ENCODE measurements at regions not wholly inside any gene's neighbourhood (a gene's known extent, or its start where the extent isn't known, plus 50 kb on each side); places are given as distances from the start of the nearest gene placed in this dataset.

- DNase-seq (ENCODE audit: low spot score), result no peak
These were observed 52.5 kb upstream of the PDE8B start for GRCh38 chr5:77157732-77158532.

GRCh38 chr5:77156379-77156778 is 54.1 kb upstream of the PDE8B start:
- DNase-seq (ENCODE audit: low spot score), result no peak

- no peak for DNase-seq (ENCODE audit: low spot score)
These were observed 55.2 kb upstream of the PDE8B start for GRCh38 chr5:77155179-77155785.

- DNase-seq (ENCODE audit: low spot score), result no peak
These were observed 58.0 kb upstream of the PDE8B start for GRCh38 chr5:77152441-77152840.

DNA sequence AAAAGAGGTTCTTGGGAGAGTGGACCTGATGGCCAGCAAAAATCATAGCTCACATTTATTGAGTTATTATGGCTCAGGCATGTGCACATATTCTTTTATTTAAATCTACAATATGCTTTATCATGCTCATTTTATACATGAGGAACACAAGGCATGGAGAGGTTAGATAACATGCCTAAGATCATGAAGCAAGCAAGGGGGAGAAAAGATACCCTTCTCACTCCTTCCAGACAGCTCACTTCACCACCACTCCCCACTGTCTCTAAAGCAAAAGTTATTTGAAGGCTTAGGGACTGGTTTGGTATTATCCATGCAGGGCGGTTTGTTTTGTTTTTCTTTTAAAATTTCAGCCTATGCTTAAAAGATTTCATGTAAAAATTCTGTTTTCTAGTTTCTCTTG is 59.0 kb upstream of the PDE8B start:
- DNase-seq (ENCODE audit: low spot score), result no peak

- DNase-seq (ENCODE audit: low spot score), result no peak
These were observed 59.8 kb upstream of the ZBED3 start for GRCh38 chr5:77146896-77147295.

DNA sequence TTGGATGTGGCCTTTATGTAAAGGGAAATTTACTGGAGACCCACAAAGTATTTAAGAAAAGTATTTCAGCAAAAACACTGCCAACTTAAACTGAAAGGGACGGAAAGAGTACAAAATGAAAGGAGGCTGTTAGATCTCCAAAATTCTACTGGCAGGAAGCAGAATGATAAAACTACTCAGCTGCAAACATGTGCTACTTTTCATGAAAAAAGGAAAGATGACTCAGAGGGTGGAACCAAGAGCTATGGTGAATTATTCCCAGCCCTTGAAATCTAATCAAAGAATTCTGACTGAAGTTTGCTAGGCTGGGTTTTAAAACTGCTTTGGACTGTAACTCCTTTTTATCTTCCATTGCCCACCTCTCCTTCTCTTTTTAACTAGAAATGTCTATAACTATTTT is 58.6 kb upstream of the ZBED3 start:
- peak; percentile 11 for DNase-seq (ENCODE audit: low spot score)

GRCh38 chr5:77144837-77145139 is 57.7 kb upstream of the ZBED3 start:
- DNase-seq (ENCODE audit: low spot score), result no peak

DNA sequence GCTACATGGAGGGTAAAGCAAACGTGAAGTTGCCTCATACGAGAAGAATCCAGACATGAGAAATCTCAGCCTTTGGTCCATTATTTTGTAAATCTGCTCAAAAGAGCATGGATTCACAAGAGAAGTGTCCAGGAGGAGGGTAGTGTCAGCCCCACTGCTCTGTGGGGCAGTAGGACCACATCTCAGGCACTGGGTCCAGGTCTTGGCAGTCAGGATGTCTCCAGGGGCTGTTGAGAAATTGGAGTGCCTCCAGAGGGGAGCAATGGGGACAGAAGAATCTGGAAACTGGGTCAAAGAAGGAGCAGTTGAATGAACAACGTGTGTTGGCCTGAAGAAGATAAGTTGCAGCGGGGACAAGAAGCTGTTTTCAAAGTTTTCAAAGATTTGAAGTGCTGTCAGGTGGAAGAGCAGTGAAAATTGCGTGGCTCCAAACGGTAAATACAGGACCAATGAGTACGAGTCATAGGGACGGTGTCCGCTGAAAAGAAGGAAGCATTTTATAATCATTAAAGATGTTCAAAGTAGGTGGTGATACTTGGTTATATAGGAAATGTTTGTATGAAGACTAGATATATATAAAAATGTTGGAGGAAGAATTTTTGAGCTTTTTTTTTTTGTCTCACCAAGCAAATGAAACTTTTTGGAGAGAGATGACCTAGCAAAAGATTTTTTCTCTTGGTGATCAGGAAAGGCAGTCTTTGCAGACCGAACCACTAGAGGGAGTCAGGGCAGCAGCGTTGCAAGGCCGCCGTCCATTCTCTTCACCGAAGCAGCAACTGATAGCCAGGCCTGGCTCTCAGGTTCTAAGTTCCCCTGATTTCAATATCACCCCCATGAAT is 57.1 kb upstream of the ZBED3 start:
- DNase-seq (ENCODE audit: low spot score), result peak; percentile 76

DNA sequence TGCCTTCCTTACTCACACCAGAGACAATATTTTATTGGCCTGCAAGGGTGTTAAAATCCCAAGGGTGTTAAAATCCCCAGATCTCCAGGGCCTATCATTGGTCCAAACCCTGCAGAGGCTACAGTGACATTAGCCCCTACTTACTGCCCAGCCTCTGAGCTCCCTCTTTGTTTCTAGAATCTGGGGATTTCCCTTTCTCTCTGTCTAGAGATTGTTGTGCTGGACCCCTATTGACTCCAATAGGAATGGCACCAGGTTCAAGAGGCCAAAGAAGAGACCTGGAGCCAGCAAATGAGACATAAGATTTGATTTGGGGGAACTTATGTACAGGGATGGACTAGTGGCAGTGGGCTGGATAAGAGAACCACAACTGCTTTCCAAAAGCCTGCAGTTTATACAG is 53.3 kb upstream of the ZBED3 start:
- DNase-seq (ENCODE audit: low spot score), result no peak

DNA sequence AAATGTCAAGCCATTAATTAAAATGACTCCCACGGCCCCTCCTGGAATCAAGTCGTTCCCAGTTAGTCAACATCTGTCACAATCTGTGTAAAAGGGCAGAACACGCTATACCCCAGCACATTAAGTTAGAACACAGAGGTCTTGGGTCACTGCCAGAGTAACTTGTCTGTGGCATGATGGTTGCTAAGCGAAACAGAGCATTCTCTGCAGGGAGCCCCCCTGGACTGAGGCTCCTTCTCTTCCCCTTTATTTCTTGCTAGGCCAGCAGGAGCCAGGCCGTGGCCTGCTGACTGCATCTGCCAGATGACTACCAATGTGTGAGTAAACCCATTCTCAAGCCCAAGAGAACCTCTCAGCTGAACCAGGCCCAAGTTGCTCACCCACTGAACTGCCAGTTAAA is 51.9 kb upstream of the ZBED3 start:
- DNase-seq (ENCODE audit: low spot score), result no peak
